Naive B cell (primary cell): ENCODE measurements at regions not wholly inside any gene's neighbourhood (a gene's known extent, or its start where the extent isn't known, plus 50 kb on each side); places are given as distances from the start of the nearest gene placed in this dataset.
A peak's percentile ranks its signal among the peaks of the same experiment; 100 is the strongest.

Experiments
- ATAC-seq, 2 donors: fragments of 150-1000 bp; cut with Tn5 transposase; 2 replicates each; pipeline ENCODE4 v1.10.0; 2021; ENCODE audit warnings: low read depth in 2 of 2, mild to moderate bottlenecking in 2 of 2, moderate library complexity in 2 of 2
- DNase-seq: peaks from one replicate; pipeline ENCODE4 v3.0.0; 2022
- H3K27ac Mint-ChIP-seq, 6 donors: one replicate each; pipeline ENCODE4 v1.8.0; 2020 to 2022; ENCODE audit warnings: mild to moderate bottlenecking in 6 of 6, mixed read lengths in 6 of 6, moderate library complexity in 5 of 6, inconsistent platforms in 2 of 6
- H3K27me3 Mint-ChIP-seq, 3 donors: one replicate each; pipeline ENCODE4 v1.8.0; 2021 to 2022; ENCODE audit warnings: mixed read lengths in 3 of 3, mild to moderate bottlenecking in 1 of 3
- H3K36me3 Mint-ChIP-seq, 2 donors: one replicate each; pipeline ENCODE4 v1.8.0; 2020 to 2022; ENCODE audit warnings: mixed read lengths in 2 of 2, inconsistent platforms in 1 of 2, mild to moderate bottlenecking in 1 of 2
- H3K4me1 Mint-ChIP-seq, 3 donors: one replicate each; pipeline ENCODE4 v1.8.0; 2020 to 2022; ENCODE audit warnings: mixed read lengths in 3 of 3, inconsistent platforms in 1 of 3, mild to moderate bottlenecking in 1 of 3, moderate library complexity in 1 of 3
- H3K4me3 Mint-ChIP-seq, 8 donors: one replicate each; pipeline ENCODE4 v1.8.0; 2020 to 2022; ENCODE audit warnings: mild to moderate bottlenecking in 8 of 8, mixed read lengths in 8 of 8, moderate library complexity in 8 of 8, inconsistent platforms in 2 of 8
- H3K9me3 Mint-ChIP-seq, 7 donors: one replicate each; pipeline ENCODE4 v1.8.0; 2020 to 2022; ENCODE audit warnings: mixed read lengths in 7 of 7, mild to moderate bottlenecking in 5 of 7, inconsistent platforms in 2 of 7, moderate library complexity in 1 of 7

GRCh38 chr4:95641571-95641970 is 92.8 kb upstream of the UNC5C start:
- H3K4me3 Mint-ChIP-seq: no peak overlapping the region
- no peak overlapping the region for H3K27ac Mint-ChIP-seq
- H3K27me3 Mint-ChIP-seq: no peaks in the 10 kb centered on the region
- peaks cover 0 to 2% (median 0%) of the 10 kb centered on the region in 7 donors for H3K9me3 Mint-ChIP-seq
- ATAC-seq (no peak), DNase-seq (no peak)
- H3K36me3 Mint-ChIP-seq: no peaks in the 10 kb centered on the region
- H3K4me1 Mint-ChIP-seq: no peaks in the 10 kb centered on the region

DNA sequence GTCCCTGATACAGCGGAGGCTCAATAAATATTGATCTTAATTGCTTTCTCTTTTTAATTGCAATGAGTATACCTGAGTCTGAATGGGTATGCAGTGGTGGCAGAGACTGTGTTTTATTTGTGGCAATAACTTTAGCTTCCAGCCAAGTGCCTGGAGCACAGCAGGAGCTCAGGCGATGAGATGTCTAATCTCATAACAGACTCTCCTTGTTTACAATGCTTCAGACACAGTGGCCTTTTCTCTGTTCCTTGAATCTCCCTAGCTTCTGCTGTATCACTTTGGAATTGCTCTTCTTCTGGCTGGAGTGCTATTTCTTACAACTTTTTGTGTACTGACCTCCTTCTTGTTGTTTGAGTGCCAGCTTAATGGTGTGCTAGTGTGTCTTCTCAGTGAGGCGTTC is 91.5 kb upstream of the UNC5C start:
- no peak overlapping the region for H3K27ac Mint-ChIP-seq
- no peak overlapping the region for H3K4me3 Mint-ChIP-seq
- no peak for DNase-seq
- H3K9me3 Mint-ChIP-seq: peaks cover 0 to 1% (median 0%) of the 10 kb centered on the region in 7 donors
- no peaks in the 10 kb centered on the region for H3K4me1 Mint-ChIP-seq
- ATAC-seq: no peak
- no peaks in the 10 kb centered on the region for H3K36me3 Mint-ChIP-seq
- H3K27me3 Mint-ChIP-seq: no peaks in the 10 kb centered on the region

DNA sequence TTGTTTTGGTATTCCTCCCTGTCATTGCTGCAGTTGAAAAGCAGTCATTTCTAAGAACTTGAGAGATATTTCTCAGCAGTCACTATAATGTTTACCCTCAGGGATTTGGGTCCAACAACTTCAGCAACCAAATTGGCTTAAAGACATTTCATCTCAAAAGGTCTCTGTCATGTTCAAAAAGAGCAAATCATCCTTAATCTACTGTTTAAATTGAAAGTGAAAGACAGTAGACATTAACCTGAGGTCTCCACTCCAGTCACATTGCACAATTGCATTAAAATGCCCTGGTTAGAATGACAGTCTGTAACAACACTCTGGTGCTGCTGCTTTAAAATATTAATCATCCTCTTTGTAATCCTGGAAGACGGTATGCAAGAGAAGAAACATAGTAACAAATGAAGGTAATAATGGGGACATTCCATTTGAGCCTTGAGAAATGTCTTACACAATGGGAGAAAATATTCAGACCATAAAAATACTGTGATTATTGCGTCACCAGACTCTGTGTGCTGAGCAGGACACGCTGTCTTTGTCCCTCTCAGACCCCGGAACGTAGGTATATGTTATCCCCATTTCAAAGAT is 90.2 kb upstream of the UNC5C start:
- H3K27ac Mint-ChIP-seq: no peak overlapping the region
- H3K9me3 Mint-ChIP-seq: peaks cover 0 to 2% (median 0%) of the 10 kb centered on the region in 7 donors
- no peaks in the 10 kb centered on the region for H3K4me1 Mint-ChIP-seq
- no peak for DNase-seq
- no peaks in the 10 kb centered on the region for H3K27me3 Mint-ChIP-seq
- no peaks in the 10 kb centered on the region for H3K36me3 Mint-ChIP-seq
- H3K4me3 Mint-ChIP-seq: no peak overlapping the region
- no peak for ATAC-seq

- Mint-ChIP-seq H3K9me3 (peaks cover 0 to 2% (median 0%) of the 10 kb centered on the region in 7 donors), H3K36me3 (no peaks in the 10 kb centered on the region), H3K4me1 (no peaks in the 10 kb centered on the region), H3K4me3 (no peak overlapping the region), H3K27ac (no peak overlapping the region), H3K27me3 (no peaks in the 10 kb centered on the region)
- ATAC-seq (no peak), DNase-seq (no peak)
These were observed 88.3 kb upstream of the UNC5C start for GRCh38 chr4:95637043-95637600.

GRCh38 chr4:95636061-95636460 is 87.3 kb upstream of the UNC5C start:
- no peaks in the 10 kb centered on the region for H3K27me3 Mint-ChIP-seq
- no peak overlapping the region for H3K27ac Mint-ChIP-seq
- H3K9me3 Mint-ChIP-seq: peaks cover 0 to 2% (median 0%) of the 10 kb centered on the region in 7 donors
- ATAC-seq (no peak), DNase-seq (no peak)
- H3K4me1 Mint-ChIP-seq: no peaks in the 10 kb centered on the region
- no peak overlapping the region for H3K4me3 Mint-ChIP-seq
- no peaks in the 10 kb centered on the region for H3K36me3 Mint-ChIP-seq

DNA sequence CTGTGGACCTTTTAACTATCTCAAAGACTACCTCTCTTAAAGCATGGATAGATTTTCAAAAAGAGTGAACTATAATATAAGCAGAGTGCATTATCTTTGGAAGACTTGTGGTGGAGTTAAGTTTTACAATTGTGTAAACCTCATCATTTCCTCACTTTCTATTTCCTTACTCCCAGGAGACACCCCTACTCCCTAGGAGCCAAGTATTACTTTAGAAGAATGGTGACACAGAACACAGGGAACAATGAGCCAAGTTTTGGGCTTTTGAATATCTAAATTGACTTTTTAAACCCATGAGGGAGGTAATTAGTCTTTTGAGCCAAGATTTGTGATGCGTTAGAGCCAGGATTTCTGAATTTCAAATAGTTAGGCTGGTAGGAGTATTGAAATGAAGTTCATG is 78.9 kb upstream of the UNC5C start:
- H3K27ac Mint-ChIP-seq: peak overlapping the region in 1 of 6 donors; percentile 6
- ATAC-seq: no peak

GRCh38 chr4:95627024-95627605 is 78.3 kb upstream of the UNC5C start:
- no peak overlapping the region for H3K27ac Mint-ChIP-seq
- no peak for DNase-seq
- H3K27me3 Mint-ChIP-seq: no peaks in the 10 kb centered on the region
- ATAC-seq: no peak
- H3K4me3 Mint-ChIP-seq: no peak overlapping the region
- H3K36me3 Mint-ChIP-seq: no peaks in the 10 kb centered on the region
- peaks cover 0 to 4% (median 0%) of the 10 kb centered on the region in 7 donors for H3K9me3 Mint-ChIP-seq
- H3K4me1 Mint-ChIP-seq: no peaks in the 10 kb centered on the region

More for the DNA sequence above, 78.9 kb upstream of the UNC5C start:
- DNase-seq: no peak
- H3K4me1 Mint-ChIP-seq: no peaks in the 10 kb centered on the region
- H3K36me3 Mint-ChIP-seq: no peaks in the 10 kb centered on the region
- H3K9me3 Mint-ChIP-seq: peaks cover 0 to 4% (median 0%) of the 10 kb centered on the region in 7 donors
- no peaks in the 10 kb centered on the region for H3K27me3 Mint-ChIP-seq
- H3K4me3 Mint-ChIP-seq: no peak overlapping the region

DNA sequence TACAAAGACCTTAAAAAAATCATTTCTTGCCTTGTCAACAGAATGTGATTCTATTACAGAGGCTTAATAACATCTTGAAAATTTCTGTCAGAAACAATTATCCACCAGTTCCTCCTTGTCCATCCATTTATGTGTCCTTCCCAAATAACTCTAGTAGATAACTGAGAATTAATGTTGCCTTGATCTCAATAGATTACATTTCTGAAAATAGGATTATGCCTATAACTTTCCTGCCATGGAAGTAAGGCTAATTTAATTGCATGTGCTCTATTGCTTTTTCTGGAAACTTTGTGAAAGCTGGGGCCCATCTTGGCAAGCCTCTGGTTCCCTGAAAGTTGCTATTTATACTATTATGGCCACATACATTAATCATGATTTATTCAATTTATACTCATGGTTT is 76.2 kb upstream of the UNC5C start:
- ATAC-seq (no peak), DNase-seq (no peak)
- Mint-ChIP-seq H3K4me1 (no peaks in the 10 kb centered on the region), H3K27ac (no peak overlapping the region), H3K4me3 (no peak overlapping the region), H3K27me3 (no peaks in the 10 kb centered on the region), H3K36me3 (no peaks in the 10 kb centered on the region), H3K9me3 (peaks cover 0 to 4% (median 0%) of the 10 kb centered on the region in 7 donors)

DNA sequence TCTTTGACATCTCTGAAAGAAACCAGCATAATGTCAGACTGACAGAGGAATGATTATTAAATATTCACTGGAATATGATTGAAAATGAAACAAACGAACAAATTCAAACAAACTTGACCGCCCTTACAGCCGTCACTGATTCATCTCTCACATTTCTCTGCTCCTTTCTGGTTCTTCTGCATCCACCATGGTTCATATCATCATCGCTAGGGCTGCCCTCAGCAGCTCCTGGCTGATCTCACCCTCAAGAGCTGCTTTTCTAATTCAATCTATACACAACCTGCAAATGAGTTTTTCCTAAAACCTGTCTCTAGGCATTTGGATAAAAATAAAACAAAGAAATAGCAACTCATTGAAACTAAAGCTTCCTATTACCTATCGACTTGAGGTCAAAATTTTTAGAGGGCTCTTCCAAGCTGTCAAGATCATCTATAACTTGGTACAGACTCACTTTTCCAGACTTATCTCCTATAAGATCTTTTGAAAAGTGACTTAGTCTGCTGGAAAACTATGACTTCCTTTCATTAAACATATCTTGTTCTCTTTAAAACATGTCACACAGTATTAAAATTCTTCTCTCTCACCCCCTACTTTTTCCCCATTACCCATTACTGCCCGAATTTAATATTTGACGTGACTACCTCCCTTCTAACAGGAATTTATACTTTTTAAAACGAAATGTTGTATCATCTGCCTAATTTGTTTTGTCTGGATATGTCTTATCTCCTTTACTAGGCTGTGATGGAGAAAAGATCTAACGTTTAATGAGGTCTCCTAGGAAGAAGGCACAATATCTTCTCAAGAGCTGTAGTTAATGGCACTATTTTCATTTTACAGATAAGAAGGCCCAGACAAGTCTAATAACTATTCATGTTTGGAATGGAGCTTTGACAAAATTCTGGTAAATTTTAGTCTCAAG is 71.0 kb upstream of the UNC5C start:
- Mint-ChIP-seq H3K36me3 (no peaks in the 10 kb centered on the region), H3K4me3 (no peak overlapping the region), H3K4me1 (no peaks in the 10 kb centered on the region), H3K27me3 (no peaks in the 10 kb centered on the region), H3K27ac (no peak overlapping the region), H3K9me3 (peaks cover 0 to 8% (median 2%) of the 10 kb centered on the region in 7 donors)
- ATAC-seq (no peak), DNase-seq (no peak)

DNA sequence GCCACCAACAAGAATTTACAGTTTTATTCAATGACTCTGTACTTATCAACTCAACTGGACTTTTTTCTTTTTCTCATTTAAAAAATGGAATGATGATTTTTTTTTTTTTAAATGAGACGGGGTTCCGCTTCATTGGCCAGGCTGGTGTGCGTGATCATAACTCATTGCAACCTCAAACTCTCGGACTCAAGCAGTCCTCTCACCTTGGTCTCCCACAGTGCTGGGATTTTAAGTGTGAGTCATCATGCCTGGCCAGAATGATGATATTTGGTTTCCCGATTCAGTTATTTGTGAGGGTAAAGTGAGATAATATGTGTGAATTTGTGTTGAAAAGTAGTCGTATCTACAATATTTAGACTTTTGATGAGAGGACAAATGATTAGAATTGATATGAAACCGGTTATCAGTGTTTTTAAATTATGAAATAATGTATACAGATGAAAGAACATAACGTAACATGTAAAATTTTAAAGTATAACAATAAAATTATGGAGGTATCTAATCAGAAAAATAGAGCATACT is 66.0 kb upstream of the UNC5C start:
- peaks cover 0 to 8% (median 2%) of the 10 kb centered on the region in 7 donors for H3K9me3 Mint-ChIP-seq
- H3K4me1 Mint-ChIP-seq: no peaks in the 10 kb centered on the region
- no peak for ATAC-seq
- H3K27ac Mint-ChIP-seq: no peak overlapping the region
- H3K27me3 Mint-ChIP-seq: no peaks in the 10 kb centered on the region
- DNase-seq: no peak
- H3K4me3 Mint-ChIP-seq: no peak overlapping the region
- no peaks in the 10 kb centered on the region for H3K36me3 Mint-ChIP-seq

DNA sequence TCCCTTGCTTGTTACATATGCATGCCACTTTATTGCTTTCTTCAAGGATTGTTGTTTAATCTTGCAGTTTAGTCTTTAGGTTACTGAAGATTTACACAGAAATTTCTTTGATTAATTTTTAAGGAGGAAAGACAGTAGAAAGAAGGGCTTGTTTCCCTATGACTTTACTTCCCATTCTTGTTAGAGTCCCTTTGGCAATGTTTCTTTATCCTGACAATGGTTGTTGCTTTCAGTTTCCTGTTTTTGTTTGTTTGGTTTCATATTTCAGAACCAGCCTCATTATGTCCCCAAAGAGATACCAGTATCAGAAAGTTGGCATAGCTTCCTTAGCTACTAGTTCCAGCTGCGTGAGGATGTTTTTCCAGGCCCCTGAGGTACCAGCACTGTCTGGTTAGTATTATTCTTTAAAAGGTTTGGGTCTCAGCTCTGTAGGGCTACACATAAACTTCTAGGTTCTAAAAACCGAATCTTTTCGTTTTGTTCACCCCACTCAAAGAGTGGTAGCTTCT is 61.3 kb upstream of the UNC5C start:
- H3K36me3 Mint-ChIP-seq: no peaks in the 10 kb centered on the region
- H3K9me3 Mint-ChIP-seq: peaks cover 0 to 6% (median 0%) of the 10 kb centered on the region in 7 donors
- ATAC-seq (no peak), DNase-seq (no peak)
- no peak overlapping the region for H3K4me3 Mint-ChIP-seq
- H3K4me1 Mint-ChIP-seq: no peaks in the 10 kb centered on the region
- no peaks in the 10 kb centered on the region for H3K27me3 Mint-ChIP-seq
- H3K27ac Mint-ChIP-seq: no peak overlapping the region

DNA sequence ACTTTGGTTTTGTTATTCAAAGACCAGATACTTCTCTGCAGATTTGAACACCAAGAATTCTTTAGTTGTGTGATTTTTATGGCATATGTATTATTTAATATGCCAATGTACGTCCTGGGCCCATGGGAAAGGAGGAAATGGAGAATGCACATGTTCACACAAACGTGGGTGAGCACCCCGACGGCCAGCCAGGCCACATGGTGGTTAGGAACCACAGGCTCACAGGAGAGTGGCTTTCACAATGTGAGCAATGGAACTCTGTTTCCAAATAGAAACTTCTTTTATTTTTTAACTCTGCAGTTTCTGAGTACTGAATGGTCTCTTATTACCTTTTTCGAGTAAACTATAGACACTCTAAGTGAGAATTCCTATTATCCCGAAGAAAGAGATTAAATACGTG is 58.0 kb upstream of the UNC5C start:
- H3K9me3 Mint-ChIP-seq: peaks cover 0 to 6% (median 0%) of the 10 kb centered on the region in 7 donors

DNA sequence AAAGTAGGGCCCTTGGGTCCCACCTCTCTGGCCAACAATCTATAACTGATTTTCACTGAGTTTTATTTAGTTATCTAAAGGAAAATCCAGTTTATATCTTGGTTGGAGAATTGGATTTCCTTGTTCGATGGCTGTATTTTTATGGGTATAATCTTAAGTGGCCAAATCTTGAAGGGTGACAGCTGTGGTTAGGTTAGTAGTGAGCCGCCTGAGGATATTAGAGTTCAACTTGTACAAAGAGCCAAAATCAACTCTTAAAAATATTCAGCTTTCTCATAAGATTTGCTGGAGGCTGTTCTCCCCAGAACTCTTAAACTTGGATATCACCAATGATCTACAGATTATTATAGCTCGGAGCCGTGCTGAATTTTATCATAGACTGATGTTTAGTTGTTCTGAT is 54.6 kb upstream of the UNC5C start:
- no peaks in the 10 kb centered on the region for H3K4me1 Mint-ChIP-seq

More for the DNA sequence above, 58.0 kb upstream of the UNC5C start:
- ATAC-seq (no peak), DNase-seq (no peak)
- Mint-ChIP-seq H3K4me1 (no peaks in the 10 kb centered on the region), H3K4me3 (no peak overlapping the region), H3K36me3 (no peaks in the 10 kb centered on the region), H3K27ac (no peak overlapping the region), H3K27me3 (no peaks in the 10 kb centered on the region)

More for the DNA sequence above, 54.6 kb upstream of the UNC5C start:
- H3K27me3 Mint-ChIP-seq: no peaks in the 10 kb centered on the region
- H3K9me3 Mint-ChIP-seq: peaks cover 0 to 6% (median 2%) of the 10 kb centered on the region in 7 donors
- H3K27ac Mint-ChIP-seq: no peak overlapping the region
- DNase-seq: no peak
- no peak overlapping the region for H3K4me3 Mint-ChIP-seq
- no peaks in the 10 kb centered on the region for H3K36me3 Mint-ChIP-seq
- no peak for ATAC-seq
